ENCODE measurements at regions not wholly inside any gene's neighbourhood (a gene's known extent, or its start where the extent isn't known, plus 50 kb on each side); places are given as distances from the start of the nearest gene placed in this dataset.

- TF ChIP-seq CTCF (IDR thresholded peaks at IDR 0.05) (no peak), POLR2A (IDR thresholded peaks at IDR 0.05) (no peak)
Measured at GRCh38 chr6:78268591-78269452, 598.5 kb upstream of the IRAK1BP1 start.
